Colon (tissue), 2 donors: ENCODE measurements at regions not wholly inside any gene's neighbourhood (a gene's known extent, or its start where the extent isn't known, plus 50 kb on each side); places are given as distances from the start of the nearest gene placed in this dataset.

Source experiments
- FAIRE-seq: peaks from 2 replicates; lab custom pipeline; 2012; peaks lifted over from hg19 to GRCh38; lab: Jason Lieb, UNC
- donor health status: control.
- donor health status: control.

- FAIRE-seq = no peak
These were observed 385.4 kb downstream of the TMEM135 start for GRCh38 chr11:87423161-87423560.

GRCh38 chr11:87422566-87422965 is 384.8 kb downstream of the TMEM135 start:
- no peak for FAIRE-seq

- FAIRE-seq = no peak
These were observed 383.7 kb downstream of the TMEM135 start for GRCh38 chr11:87421422-87421821.

GRCh38 chr11:87417951-87418350 is 380.2 kb downstream of the TMEM135 start:
- FAIRE-seq = no peak

- FAIRE-seq = no peak
These were observed 368.1 kb downstream of the TMEM135 start for GRCh38 chr11:87405843-87406242.

- FAIRE-seq = no peak
These were observed 367.6 kb downstream of the TMEM135 start for GRCh38 chr11:87405356-87405755.

- no peak for FAIRE-seq
These were observed 363.9 kb downstream of the TMEM135 start for GRCh38 chr11:87401653-87402052.

GRCh38 chr11:87399341-87399740 is 361.6 kb downstream of the TMEM135 start:
- no peak for FAIRE-seq

- FAIRE-seq = no peak
These were observed 361.2 kb downstream of the TMEM135 start for GRCh38 chr11:87398931-87399330.

GRCh38 chr11:87397011-87397865 is 359.5 kb downstream of the TMEM135 start:
- no peak for FAIRE-seq

GRCh38 chr11:87394924-87395323 is 357.2 kb downstream of the TMEM135 start:
- FAIRE-seq = no peak

- FAIRE-seq = no peak
These were observed 354.9 kb downstream of the TMEM135 start for GRCh38 chr11:87392665-87393064.

GRCh38 chr11:87391496-87391895 is 353.8 kb downstream of the TMEM135 start:
- no peak for FAIRE-seq

GRCh38 chr11:87384078-87384729 is 346.5 kb downstream of the TMEM135 start:
- FAIRE-seq = no peak

- no peak for FAIRE-seq
These were observed 336.5 kb downstream of the TMEM135 start for GRCh38 chr11:87374038-87374807.
